NCI-H526 (cell line): ENCODE measurements at regions not wholly inside any gene's neighbourhood (a gene's known extent, or its start where the extent isn't known, plus 50 kb on each side); places are given as distances from the start of the nearest gene placed in this dataset.

Source experiments
- DNase-seq, 2 experiments: peaks; one replicate each; lab custom pipeline; 2025; lab: John Stamatoyannopoulos, UW

DNA sequence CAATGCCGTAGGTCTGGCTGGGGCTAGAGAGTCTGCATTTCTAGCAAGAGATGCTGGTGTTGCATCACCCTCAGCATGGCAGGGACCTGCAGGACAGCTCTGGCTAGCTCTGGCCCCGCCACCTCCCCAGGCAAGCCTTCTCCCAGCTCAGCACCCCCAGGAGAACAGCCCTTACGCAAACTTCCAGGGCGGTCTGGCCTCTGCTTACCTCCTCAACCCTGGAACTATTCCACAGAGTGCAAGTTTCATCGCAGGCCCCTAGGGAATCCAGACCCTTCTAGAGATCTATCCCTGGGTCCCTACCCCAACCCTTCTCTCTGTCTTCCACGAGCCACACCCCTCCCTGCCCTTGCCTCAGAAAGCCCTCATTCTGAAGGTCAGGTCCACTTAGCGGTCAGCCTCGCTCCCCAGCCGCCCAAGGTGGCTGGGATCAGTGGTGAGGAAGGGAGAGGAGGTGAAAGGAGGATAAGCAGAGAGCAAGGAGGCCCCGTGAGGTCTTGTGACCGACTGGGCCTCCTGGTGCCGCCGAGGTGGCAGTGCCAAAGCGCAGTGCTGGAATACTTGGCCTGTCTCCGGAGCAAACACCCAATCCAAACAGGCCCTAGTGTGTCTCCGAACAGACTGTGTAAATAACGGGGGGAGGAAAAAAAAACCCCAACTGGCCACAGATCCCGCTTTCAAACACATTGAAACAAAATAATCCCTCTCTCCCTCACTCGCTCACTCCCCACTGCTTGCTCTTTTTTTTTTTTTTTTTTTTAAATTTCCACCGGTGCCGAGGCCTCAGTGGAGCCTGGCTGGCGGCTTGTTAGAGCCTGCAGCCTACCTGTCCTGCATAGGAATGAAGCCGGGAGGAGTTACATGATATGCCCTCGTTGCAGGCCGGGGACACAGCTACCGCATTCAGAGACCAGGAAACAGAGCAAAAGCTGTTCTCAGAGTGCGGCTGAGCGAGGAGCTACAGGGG lies 380.9 kb downstream of the SOX9 start:
- peak; percentile 85 to 92 for DNase-seq

DNA sequence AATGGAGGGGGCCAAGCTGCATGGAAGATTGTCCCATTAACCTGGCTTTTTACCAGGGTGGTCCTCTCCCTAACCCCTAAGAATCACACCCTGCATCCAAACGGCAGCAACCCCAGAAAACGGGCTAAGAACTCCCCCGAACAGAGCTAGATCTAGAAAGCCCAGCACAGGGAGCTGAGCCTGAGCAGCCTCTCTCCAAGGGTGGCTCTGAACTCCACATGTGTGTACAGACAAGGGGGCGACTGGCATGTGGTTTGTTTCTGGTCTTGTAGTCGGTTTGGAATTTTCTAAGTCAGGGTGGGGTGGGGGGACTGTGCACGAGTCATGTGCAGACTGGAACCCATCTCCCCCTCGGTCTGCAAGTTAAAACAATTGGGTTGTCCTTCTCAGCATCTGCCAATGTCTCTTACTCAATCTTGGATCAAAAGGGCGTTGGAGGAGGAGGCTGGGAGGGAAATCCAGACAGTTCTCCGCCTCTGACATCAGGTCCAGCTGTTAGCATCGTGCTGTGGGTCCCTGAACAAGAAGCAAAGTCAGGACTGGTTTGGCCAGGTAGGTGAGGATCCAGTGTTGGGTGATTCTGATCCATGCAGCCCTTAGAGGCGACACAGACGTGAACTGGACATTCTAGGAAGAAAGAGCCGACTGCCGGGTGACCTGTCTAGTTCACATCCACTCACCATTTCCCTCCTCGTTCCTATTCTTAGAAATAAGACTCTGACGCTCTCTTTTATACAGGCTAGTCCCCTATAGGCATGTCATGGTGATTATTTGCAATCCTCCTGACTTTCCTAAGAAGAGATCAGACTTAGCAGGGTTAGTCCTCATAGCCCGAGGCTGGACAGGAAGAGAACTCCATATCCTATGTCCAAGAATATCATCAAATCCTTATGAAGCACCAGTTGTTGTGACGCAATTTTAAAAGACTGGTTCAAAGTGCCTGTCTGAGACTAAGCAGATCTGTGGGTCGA lies 381.8 kb downstream of the SOX9 start:
- DNase-seq: peak in 1 of 2 experiments; percentile 70

DNA sequence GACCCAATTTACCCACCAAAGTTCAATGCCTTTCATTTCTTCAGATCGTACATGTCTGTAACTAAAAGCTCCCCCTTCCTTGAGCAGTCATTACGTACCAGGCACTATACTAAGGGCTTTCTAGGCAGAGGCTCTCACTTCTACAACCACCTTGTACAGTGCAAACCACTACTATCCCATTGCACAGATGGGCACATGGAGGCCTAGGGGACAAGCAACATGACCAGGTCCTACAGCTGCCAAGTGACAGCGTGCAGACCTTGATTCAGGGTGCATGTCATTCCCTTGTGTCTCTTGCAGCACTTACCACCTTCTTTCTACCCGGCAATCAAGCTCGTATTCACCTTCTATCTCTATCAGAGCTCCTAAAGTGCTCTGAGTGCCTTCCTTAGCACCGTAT lies 382.7 kb downstream of the SOX9 start:
- DNase-seq: no peak

DNA sequence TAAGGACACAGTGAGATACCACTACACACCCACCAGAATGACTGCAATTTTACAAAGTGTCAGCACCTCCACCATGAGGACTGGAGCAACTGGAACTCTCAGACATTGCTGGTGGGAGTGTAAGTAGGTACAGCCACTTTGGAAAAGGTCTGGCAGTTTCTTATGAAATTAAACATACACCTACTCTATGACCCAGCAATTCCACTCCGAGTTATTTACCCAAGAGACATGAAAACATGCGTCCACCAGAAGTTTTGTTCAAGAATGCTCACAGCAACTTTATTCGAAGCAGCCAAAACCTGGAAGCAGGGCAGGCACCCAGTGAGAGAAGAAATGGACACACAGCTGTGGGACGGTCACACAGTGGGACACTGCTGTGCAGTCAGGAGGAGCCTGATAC lies 384.0 kb downstream of the SOX9 start:
- no peak for DNase-seq

DNA sequence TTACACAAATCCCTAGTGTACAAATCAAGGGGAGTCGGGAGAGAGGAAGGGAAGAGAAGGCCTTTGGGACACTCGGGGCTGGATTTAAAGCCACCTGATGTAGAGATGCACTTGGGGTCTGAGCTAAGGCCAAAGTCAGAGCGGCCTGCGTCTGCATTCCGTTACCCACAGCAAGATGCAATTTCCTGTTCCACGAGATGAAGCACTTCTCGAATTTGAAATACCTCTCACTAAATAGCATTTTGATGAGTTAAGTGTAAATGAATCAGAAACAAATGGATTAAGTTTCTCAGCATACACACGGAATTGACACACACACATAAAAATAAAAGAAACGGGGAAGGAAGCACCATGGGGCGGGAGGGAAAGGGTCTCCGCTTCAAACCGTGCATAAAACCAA lies 386.0 kb downstream of the SOX9 start:
- no peak for DNase-seq

DNA sequence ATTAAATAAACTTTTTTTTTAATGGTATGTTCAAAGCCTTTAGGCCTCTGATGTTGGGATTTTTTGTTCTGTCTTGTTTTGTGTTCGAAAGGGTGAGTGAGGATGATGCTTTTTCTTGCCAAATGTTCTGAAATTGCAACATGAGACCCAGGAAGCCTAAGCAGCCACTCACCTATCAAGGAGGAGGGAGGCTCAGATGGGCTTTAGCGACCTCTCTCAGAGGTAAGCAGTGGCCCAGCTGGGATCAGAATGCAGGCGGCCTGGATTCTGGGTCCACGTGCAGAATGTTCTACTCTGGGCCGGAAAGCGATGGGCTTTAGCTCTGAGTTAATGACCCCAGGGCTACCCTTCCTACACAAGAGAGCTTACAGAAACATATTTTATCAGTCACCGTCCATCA lies 386.6 kb downstream of the SOX9 start:
- DNase-seq: no peak

DNA sequence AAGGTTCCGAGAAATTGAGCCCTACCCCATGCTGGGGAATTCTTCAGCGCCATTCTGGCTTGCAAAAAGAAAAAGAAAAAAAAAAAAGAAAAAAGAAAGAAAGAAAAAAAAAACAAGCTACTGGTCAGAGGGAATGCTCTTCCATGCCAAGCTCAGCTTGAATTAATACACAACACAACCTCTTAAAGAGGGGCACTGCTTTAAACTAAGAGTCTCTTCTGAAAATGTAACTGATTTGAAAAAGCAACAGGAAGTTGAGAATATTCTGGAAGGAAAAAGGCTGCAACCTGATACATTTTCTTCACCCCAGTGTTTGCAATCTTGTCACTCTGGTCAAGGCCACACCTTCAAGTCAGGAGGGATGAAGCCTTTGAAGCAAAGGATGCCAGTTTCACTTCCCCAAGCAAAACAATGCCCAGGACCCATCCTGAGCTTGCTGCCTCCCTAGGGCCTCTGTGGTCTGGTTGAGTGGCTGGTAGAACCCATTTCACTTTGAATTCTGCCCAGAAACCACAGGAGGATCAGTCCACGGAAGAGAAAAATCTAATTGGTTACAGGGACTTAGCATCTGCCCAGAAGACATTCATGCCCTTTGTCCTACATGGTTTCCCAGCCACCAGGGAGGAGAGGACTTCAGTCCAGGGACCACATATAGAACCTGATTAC lies 389.7 kb downstream of the SOX9 start:
- no peak for DNase-seq

DNA sequence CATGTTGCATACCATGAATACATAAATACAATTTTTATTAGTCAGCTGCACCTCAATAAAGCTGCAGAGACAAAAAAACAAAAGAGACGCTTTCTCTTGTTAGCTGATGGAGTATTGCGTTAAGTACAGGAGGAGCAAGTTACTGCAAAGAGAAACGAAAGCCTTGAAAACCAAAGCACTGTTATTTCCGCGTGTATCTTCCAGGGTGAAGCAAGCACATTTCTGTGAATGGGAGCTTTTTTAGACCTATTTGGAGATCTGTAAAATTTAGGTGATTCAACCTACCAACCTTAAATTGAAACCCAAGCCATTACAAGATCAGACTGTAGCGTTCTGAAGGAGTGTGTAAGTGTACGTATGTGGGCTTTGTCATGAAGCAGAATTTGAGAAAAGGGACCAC lies 390.4 kb downstream of the SOX9 start:
- no peak for DNase-seq

DNA sequence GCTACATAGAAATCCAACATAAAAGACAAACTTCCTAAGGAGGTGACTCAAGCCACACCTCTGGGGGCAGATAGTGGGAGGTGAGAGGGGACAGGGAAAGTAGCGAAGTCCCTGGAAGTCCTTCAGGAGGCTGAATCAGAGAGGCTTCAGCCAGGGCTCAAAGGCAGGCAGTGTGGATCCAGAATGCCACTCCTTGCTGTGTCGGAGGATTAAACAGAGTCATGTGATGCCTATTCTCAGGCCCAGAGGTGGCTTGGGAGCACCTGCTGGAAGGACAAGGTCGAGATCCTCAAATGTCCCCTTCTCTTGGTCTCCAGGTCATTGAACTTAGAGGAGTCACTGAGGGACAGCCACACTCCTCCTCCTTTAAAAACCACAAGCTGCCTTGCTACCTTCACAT lies 391.1 kb downstream of the SOX9 start:
- no peak for DNase-seq

DNA sequence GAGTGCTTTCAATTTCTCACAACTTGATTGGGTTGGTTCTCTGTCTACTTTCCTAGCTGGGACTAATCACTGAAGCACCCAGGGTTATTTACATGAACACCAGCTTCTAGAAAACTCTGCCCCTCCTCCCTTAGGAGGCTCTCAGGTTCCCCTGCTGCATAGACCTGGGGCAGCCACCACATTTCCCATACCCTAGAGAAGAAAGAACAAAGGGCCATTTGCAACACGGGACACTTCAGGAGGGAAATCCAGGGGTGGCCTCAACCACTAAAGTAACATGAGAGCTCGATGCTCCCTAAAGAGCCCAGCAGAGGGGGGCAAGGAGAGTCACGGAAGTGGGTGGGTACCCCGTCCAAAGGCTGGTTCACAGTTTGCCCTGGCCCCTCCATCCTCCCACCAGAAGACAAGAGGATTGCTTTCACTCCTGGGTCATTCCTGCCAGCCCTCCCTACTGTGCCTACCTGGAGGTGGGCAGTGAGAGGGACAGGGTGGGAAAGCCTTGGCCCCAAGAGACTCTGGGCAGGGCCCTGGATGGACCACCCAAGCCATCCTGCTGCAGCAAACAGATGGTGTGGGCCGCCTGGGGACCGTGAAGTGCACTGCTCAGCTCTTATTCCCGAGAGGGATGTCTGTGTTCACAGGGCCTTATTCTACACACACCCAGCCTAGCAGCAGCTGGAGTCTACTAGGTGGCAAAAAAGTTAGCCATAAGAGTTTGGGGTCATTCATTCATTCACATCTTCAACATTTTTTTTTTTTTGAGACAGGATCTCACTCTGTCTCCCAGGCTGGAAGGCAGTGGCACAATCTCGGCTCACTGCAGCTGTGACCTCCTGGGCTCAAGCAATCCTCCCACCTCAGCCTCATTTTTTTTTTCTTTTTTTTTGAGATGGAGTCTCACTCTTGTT lies 392.1 kb downstream of the SOX9 start:
- DNase-seq: peak in 1 of 2 experiments; percentile 24

DNA sequence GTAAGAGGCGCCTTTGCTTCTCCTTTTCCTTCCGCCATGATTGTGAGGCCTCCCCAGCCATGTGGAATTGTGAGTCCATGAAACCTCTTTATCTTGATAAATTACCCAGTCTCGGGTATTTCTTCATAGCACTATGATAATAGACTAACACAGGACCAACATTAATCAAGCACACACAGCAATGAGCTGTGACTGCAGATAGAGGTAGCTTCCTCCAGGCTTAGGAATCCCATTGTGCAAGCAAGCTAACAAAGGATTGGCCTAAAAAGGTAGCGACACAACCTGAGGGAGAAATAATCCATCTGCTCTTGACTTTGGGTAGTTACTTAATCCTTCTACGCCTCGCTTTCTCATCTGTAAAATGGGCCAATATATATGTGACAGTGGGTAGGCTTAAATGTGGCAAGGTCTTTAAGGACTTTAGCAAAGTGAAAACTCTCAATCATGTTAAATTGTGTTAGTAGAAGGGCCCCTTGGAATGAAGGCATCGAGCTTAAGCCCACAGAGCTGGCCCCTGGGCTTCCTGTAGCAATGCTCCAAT lies 393.6 kb downstream of the SOX9 start:
- no peak for DNase-seq

DNA sequence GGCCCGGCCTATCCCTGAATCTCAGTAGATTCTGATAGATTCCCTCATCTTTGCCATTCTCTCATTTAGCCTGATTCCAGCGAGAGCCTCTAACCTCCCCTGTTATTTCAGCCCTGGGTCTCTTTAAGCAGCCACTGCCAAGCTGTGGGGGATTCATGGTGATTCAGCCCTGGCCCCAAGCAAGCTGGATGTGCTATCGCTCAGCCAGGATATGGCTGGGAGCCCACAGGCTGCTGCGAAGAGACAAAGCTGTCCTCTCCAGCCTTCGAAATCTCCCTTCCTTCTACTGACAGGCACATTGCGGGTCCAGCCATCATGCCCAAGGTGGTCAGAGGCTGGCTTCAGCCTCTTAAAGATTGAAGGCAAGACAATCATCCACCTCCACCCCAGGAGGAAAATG lies 394.1 kb downstream of the SOX9 start:
- DNase-seq: no peak

DNA sequence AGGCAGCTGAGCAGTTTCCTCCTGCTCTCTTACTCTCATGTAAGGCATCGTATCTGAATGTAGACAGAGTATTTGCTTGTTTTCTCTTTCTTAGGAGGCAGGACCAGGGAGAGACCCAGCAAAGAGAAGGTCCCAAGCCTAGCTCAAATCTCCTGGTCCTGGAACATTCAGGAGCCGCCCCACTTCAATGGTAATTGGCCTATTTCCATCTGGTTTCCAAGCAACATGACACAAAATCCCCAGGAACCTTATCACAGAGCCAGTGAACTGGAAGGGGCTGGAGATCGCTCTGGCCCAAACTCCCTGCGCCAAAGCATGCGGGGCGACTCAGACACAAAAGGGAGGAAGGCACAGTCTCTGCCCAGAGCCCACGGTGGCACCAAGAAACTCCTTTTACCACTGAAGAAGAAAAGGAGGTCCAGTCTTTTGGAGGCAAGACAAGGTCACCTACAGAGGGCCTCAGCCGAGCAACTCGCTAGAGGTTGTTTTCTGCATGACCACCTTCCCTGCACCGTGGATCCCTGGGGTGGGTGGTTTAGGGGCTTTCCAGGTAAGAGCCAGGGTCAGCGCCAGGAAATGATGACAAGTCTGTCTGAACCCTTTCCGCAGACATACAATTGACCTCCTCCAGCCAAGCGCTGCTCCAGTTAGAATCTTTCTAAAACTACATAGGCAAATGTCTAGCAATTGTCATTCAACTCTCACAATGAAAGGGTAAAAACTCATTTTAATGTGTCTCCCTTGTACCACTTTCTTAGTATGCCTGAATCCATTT lies 394.7 kb downstream of the SOX9 start:
- DNase-seq: peak; percentile 77 to 80

DNA sequence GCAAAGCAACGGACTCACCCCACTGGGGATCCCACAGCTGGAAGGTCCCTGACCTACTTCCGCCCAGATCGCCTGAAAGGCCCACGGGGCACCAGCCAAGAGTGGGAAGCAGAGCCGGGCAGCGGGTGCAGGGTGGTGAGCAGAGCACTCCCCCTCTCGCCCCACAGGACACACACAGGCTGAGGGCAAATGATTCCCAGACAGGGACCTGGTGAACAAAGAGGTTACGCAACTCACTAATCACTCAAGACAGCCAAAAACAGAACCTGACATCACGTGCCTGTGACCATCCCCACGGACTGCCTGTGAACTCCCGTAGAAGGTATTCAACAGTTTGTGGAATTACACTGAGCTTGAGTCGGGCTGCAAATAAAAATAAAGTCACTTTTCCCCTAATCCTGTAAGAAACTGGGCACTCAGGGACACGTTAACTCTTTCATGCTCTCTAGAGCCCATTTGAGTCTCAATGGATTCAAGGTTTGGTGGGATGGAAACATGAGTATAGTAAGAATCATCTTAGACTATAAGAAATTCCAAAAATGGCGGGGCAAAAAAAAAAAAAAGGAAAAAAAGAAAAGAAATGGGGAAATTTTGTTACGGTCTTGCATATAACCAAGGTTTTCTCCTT lies 396.1 kb downstream of the SOX9 start:
- peak in 1 of 2 experiments; percentile 44 for DNase-seq

DNA sequence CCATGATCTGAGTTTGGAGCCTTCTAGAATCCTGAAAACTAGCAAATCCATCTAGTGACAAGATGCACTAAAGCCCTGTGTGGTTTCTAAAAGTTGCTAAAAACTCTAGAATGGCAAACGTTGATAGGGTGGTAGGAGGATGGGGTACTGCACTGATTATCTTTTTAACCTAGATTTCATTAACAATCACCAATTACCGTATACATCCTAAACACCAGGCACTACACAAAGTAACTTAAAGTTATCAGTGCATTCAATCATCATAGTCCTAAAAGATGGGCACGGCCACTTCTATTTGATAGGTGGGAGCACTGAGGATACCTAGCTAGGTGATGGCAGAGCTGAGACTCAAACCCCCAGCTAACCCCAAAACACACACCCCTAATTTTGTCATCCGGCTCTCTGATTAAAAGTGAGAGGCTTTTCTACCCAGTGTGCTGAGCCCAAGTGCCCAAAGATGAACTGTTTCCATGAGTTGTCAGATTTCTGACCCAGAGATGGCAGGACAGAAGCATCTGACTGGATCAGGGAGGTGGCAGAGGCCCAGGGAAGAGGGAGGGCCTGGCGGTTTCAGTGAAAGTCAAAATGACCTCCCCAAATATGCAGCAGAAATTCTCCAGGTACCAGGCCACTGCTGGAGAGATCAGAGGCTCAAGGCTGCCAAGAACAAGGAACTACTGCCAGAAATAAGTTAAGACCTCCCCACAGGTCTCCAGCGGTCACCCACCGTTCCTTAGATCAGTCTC lies 396.8 kb downstream of the SOX9 start:
- DNase-seq: peak in 1 of 2 experiments; percentile 43

DNA sequence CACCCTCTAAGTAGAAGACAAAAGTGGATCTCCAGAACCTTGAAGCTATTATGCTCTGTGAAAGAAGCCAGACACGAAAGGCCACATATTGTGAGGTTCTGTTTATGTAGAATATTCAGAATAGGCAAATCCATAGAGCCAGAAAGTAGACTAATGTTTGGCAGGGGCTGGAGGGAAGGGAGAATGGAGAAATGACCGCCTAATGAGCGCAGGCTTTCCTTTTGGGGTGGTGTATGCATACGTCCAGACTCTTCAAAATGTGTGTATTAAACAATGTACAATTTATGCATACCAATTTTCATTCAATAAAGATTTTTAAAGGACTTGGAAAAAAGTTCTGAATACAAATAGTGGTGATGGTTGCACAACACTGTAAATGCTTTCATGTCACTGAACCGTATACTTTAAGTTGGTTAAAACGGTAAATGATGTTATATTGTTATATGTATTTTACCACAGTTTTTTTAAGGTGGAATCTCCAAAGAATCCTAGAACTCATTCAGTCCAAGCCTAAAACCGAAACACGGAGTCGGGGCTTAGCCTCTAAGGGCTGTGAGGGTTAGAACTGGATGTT lies 397.4 kb downstream of the SOX9 start:
- DNase-seq: peak in 1 of 2 experiments; percentile 61

DNA sequence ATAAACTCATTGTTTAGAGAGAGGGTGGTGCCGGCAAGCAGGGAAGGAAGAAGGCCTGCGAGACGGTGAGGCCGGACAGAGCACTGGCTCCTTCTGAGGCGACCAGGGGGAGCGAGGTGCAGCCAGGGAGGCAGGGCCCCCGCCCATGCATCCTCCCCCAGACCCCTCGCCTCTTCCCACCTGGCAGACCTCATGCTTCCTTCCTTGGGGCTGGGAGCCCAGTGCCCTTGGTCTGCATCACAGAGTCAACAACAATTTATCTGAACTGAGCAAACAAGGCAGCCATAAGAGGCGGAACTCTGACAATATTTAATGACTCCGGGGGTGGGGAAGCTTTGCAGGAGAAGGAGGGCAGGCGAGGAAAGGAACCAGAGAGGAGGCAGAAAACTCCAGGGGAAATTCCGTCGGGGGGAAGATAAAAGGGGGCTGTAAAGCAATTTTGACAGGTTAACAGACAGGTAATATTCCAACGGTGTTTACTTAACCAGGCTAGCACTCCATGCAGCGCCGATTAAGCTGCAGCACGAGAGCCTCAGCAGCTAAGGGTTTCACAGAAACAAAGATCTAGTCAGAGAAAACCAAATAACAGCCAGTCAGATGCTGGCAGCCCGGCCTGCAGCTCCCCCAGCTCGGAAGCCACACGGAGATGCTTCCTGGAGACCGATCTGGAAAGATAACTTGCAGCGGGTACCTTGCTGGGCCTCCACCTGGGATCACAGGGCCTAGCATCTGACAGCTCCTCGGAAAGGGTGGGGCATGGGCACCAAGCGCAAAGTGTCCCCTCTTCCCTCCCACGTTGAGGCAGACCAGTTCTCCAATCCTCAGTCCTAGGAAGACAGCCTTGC lies 398.2 kb downstream of the SOX9 start:
- peak; percentile 78 to 82 for DNase-seq

DNA sequence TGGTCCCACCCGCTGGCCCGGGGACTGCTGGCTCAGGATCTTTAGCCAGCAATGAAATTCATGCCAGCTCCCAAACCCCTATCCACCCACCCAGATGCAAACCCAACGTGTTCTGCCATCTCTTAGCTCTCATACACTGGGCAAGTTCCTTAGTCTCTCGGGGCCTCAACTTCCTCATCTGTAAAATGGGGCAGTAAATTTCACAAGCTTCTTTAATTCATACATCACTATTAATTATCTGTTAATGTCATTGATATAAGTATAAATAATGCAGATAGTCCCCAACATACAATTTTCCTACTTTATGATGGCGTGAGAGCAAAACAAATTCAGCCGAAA lies 398.7 kb downstream of the SOX9 start:
- no peak for DNase-seq
